AG09309 (cell line): ENCODE measurements at regions not wholly inside any gene's neighbourhood (a gene's known extent, or its start where the extent isn't known, plus 50 kb on each side); places are given as distances from the start of the nearest gene placed in this dataset.

Source experiments
- DNase-seq: peaks from one replicate; pipeline ENCODE4 v3.0.0-alpha.2; 2010; ENCODE audit warnings: low read depth
- H3K4me3 ChIP-seq: 2 replicates; pipeline ENCODE4 v1.5.1; 2011; ENCODE audit warnings: mild to moderate bottlenecking, low read depth, low read length, moderate library complexity; ENCODE audit not compliant: control insufficient read depth
- TF ChIP-seq, protein P1 (sequence below): IDR thresholded peaks from 2 replicates; pipeline ENCODE4 v1.5.1; 2011; ENCODE audit warnings: mild to moderate bottlenecking, low read depth, low read length, inconsistent platforms; ENCODE audit not compliant: insufficient read depth, control insufficient read depth; ENCODE audit errors: missing control alignments

DNA sequence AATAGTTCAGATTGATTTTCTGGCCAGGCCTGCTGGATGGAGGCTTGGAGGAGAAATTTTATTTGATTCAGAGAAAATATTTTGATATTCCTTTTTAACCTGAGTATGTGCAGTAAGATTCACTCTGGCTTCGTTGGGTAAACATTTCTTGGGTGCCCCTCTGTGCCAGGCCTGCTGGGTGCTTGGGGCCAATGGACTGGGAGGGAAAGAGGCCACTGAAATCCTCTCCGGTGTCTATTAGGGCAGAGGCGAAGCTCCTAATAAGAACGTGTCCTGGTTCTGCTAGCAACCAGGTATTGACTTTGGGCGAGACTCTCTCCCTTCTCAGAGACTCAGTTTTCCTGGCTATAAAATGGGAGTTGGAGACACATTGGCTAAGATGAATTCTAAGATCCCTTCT is 122.5 kb downstream of the CYLD start:
- no peak overlapping the region for H3K4me3 ChIP-seq
- no peak for DNase-seq
- TF ChIP-seq, protein P1, sequence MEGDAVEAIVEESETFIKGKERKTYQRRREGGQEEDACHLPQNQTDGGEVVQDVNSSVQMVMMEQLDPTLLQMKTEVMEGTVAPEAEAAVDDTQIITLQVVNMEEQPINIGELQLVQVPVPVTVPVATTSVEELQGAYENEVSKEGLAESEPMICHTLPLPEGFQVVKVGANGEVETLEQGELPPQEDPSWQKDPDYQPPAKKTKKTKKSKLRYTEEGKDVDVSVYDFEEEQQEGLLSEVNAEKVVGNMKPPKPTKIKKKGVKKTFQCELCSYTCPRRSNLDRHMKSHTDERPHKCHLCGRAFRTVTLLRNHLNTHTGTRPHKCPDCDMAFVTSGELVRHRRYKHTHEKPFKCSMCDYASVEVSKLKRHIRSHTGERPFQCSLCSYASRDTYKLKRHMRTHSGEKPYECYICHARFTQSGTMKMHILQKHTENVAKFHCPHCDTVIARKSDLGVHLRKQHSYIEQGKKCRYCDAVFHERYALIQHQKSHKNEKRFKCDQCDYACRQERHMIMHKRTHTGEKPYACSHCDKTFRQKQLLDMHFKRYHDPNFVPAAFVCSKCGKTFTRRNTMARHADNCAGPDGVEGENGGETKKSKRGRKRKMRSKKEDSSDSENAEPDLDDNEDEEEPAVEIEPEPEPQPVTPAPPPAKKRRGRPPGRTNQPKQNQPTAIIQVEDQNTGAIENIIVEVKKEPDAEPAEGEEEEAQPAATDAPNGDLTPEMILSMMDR, result no peak

DNA sequence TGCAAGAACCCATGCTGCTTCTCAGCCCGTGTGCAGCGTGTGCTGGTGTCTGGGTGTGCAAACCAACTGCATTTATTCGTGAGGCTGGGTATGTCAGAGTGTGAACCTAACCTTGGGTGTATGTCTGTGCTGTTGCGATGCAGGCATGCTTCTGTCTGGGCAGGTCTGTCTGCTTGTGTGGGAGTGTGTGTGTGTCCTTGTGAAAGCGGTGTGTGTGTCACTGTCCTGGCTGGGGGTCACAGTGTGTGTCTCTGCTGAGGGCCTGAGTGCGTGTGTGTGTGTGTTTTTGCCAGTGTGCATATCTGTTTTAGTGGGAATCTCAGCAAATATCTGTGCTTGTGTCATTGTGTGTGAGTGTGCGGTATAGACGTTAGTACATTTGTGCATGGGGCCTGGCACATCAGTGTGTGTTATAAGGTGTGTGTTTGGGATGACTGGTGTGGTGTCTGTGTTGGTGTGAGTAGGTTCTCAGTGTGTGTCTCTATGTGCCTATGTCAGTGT is 121.8 kb downstream of the CYLD start:
- DNase-seq, result no peak
- TF ChIP-seq, protein P1, result no peak
- no peak overlapping the region for H3K4me3 ChIP-seq

DNA sequence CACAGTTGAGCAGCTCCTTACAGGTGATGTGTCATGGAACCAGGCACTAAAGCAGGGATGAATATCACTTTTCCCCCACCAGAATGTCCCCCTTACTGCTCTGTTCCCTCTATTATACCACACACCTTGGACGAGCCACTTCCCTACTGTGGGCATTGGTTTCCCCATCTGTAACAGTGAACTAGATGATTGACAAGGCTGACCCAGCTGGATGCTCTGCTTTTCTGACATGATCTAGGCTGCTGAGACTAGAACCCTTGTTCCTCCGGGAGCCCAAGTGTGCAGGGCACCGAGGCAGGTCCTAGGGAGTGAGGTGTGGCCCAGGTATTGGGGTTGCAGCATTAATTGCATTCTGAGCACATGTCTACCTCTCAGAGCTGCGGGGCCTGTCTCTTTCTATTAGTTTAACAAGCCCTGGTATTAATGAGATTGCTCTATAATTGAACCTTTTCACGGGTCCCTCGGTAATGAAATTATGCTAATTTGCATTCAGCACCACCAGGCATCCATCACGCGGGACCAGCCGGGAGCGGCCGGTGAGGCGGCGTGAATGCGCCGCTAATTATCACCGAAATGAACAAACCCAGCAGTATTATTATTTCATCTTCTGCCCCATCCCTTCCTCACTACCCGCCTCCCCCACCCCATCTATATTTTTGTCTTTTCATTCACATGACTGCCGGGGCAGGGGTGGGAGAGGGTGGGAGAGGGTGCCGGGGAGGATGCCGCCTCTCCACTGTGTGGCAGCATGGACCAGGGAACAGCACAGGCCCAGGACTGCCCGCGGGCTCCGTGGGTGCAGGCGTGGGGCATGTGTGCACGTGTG is 121.1 kb downstream of the CYLD start:
- TF ChIP-seq, protein P1, result no peak
- no peak overlapping the region for H3K4me3 ChIP-seq
- DNase-seq, result no peak

DNA sequence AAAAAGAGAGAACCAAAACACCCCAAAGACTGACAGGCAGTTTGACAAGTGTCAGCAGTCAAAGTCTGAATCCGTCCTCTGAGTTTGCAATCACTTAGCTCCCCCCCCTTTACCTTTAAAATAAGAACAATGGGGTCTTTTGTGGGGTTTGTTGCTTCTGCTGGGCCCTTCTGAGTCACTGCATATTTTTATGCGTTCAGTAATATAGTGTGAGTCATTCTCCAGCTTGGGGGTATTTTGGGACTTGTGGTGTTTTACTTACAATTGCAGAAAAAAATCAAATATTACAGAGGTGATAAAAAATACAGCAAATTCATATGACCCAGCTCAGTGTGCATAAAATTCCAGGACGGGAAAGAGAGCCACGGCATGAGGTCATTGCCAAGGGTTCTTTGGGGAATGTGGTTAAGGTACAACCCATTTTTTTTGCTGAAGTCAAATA is 120.1 kb downstream of the CYLD start:
- TF ChIP-seq, protein P1, result no peak
- H3K4me3 ChIP-seq, result no peak overlapping the region
- no peak for DNase-seq

DNA sequence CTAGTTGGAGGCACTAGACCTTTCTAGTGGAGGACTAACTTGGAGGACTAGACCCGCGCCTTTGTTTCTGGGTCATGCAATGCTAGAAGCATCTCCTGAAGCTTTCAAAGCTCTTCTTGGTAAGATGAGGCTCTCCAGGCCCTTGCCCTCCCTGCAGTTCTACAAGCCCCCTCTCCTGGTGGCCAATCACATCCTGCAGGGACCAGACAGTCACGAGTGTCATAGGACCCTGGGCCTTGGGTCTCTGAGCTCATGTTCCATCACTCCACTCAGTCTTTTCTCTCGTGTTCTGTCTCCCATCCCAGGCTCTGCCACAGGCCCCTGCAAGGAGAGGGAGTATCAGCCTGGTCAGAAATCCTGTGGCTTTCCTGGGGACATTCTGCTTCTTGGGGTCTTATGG is 119.6 kb downstream of the CYLD start:
- no peak overlapping the region for H3K4me3 ChIP-seq
- DNase-seq, result no peak
- TF ChIP-seq, protein P1, result no peak

DNA sequence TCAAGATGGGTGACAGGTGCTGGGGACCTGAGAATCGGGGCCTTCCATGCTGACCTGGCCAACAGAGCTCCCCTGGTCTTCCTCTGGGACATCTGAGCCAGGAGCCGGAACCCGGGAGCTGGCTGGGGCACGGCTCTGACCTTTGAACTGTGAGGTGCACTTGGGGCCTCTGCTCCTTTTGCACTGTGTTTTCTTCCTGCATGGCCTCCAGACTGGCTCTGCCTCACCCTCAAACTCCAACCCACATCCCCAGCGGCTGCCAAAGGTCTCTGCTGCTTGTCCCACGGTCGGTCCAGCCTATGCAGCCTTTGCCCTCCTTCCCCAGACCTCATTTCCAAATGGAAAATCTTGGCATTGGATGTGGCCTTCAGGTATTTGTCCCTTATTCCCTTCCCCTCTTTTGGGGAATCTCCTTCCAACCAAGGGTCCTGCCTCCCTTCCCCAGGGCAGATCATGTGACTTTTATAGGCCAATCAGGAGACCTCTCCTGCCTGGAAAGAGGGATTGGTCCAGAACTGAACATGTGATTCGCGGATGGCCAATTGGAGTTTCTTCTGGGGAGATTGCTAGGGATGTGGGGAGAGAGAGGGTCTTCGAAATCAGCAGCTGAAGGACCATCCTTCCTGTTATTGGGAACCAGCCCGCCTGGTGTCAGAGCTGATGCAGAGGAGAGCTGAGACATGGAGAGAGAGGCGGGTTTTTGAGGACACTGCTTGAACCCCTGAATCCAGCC is 117.9 kb downstream of the CYLD start:
- TF ChIP-seq, protein P1, result no peak
- no peak overlapping the region for H3K4me3 ChIP-seq
- DNase-seq, result no peak
